IMR-90 (cell line): ENCODE measurements at regions not wholly inside any gene's neighbourhood (a gene's known extent, or its start where the extent isn't known, plus 50 kb on each side); places are given as distances from the start of the nearest gene placed in this dataset.

Source experiments
- BHLHE40 ChIP-seq: fragments of 150-350 bp; IDR thresholded peaks from 2 replicates; pipeline ENCODE4 v1.6.1; 2016; ENCODE audit warnings: mild to moderate bottlenecking, low read depth, low read length
- POLR2A ChIP-seq: IDR thresholded peaks from 2 replicates; pipeline ENCODE4 v1.6.1; 2012; ENCODE audit warnings: mild to moderate bottlenecking, low read depth, low read length
- RAD21 ChIP-seq: IDR thresholded peaks from 2 replicates; pipeline ENCODE4 v1.6.1; 2012; ENCODE audit warnings: low read length, improper control_type of control experiment
- SMC3 ChIP-seq: fragments of 150-350 bp; IDR thresholded peaks from 2 replicates; pipeline ENCODE4 v1.6.1; 2016; ENCODE audit warnings: low read depth, mild to moderate bottlenecking, antibody characterized with exemption, low read length, moderate library complexity
- TF ChIP-seq, protein P1 (sequence below): conservative IDR thresholded peaks from 2 replicates; pipeline ENCODE4 v1.5.1; 2012; ENCODE audit warnings: mild to moderate bottlenecking, low read depth, low read length, improper control_type of control experiment
- TF ChIP-seq, protein P2 (sequence below): fragments of 150-350 bp; IDR thresholded peaks from 2 replicates; pipeline ENCODE4 v1.6.1; 2017; ENCODE audit warnings: mild to moderate bottlenecking, antibody characterized with exemption, low read length, low read depth
- TF ChIP-seq, protein P3 (sequence below): fragments of 150-350 bp; IDR thresholded peaks from 2 replicates; pipeline ENCODE4 v1.6.1; 2016; ENCODE audit warnings: low read depth, mild to moderate bottlenecking, low read length, moderate library complexity, borderline replicate concordance

DNA sequence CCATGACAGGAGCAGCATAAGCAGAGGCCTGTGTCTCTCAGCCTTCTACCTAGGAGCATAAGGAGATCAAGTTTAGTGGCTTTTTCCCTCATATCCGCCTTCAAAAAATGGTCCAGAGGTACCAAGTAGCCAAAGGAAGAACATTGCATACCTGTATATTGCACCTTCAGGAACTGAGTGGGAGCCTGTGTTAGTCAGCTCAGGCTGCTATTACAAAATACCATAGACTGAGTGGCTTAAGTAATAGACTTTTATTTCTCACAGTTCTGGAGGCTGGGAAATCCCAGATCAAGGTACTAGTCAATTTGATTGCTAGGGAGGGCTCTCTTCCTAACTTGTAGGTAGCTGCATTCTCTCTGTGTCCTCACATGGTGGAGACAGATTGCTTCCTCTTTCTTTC, 597.4 kb upstream of the PTGER4 start:
- TF ChIP-seq RAD21 (no peak), POLR2A (no peak), BHLHE40 (no peak), SMC3 (no peak)
- TF ChIP-seq, protein P1, sequence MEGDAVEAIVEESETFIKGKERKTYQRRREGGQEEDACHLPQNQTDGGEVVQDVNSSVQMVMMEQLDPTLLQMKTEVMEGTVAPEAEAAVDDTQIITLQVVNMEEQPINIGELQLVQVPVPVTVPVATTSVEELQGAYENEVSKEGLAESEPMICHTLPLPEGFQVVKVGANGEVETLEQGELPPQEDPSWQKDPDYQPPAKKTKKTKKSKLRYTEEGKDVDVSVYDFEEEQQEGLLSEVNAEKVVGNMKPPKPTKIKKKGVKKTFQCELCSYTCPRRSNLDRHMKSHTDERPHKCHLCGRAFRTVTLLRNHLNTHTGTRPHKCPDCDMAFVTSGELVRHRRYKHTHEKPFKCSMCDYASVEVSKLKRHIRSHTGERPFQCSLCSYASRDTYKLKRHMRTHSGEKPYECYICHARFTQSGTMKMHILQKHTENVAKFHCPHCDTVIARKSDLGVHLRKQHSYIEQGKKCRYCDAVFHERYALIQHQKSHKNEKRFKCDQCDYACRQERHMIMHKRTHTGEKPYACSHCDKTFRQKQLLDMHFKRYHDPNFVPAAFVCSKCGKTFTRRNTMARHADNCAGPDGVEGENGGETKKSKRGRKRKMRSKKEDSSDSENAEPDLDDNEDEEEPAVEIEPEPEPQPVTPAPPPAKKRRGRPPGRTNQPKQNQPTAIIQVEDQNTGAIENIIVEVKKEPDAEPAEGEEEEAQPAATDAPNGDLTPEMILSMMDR: no peak
- TF ChIP-seq, protein P2, sequence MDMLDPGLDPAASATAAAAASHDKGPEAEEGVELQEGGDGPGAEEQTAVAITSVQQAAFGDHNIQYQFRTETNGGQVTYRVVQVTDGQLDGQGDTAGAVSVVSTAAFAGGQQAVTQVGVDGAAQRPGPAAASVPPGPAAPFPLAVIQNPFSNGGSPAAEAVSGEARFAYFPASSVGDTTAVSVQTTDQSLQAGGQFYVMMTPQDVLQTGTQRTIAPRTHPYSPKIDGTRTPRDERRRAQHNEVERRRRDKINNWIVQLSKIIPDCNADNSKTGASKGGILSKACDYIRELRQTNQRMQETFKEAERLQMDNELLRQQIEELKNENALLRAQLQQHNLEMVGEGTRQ: no peak
- TF ChIP-seq, protein P3, sequence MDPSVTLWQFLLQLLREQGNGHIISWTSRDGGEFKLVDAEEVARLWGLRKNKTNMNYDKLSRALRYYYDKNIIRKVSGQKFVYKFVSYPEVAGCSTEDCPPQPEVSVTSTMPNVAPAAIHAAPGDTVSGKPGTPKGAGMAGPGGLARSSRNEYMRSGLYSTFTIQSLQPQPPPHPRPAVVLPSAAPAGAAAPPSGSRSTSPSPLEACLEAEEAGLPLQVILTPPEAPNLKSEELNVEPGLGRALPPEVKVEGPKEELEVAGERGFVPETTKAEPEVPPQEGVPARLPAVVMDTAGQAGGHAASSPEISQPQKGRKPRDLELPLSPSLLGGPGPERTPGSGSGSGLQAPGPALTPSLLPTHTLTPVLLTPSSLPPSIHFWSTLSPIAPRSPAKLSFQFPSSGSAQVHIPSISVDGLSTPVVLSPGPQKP: no peak
